Breast epithelium (tissue), 3 donors: ENCODE measurements at regions not wholly inside any gene's neighbourhood (a gene's known extent, or its start where the extent isn't known, plus 50 kb on each side); places are given as distances from the start of the nearest gene placed in this dataset.

ENCODE experiments used
- POLR2A ChIP-seq: fragments of 450-650 bp; IDR thresholded peaks from one replicate; pipeline ENCODE4 v1.6.1; 2016; ENCODE audit warnings: antibody characterized with exemption, mild to moderate bottlenecking, moderate library complexity
- POLR2AphosphoS5 ChIP-seq, 3 donors: sonication (generic); formaldehyde crosslinking; IDR thresholded peaks; one replicate each; pipeline ENCODE4 v1.6.1; 2017; ENCODE audit warnings: antibody characterized with exemption in 3 of 3
- TF ChIP-seq, protein P1 (sequence below), 3 donors: fragments of 450-650 bp; IDR thresholded peaks; one replicate each; pipeline ENCODE4 v1.5.1; 2016 to 2017; ENCODE audit warnings: antibody characterized with exemption in 3 of 3, mild to moderate bottlenecking in 3 of 3, moderate library complexity in 3 of 3

DNA sequence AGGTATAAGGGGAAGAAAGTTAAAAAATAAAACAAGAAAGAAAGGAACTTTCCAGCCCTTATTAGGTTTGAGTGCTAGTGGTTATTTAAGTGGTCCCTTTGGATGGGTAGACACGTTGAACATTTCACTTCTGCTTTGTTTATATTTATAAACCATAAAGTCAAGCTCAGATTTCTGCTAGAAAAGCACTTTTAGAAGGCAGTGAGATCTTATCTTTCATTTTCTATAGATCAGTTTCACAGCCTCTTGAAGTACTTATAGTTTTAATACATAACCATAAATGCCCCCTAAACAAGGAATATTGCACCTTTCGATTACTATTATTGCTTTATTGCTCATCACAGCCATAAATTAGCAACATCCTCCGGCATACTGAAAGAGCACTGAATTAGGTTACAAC, 446.8 kb upstream of the PLXNA2 start:
- TF ChIP-seq, protein P1, sequence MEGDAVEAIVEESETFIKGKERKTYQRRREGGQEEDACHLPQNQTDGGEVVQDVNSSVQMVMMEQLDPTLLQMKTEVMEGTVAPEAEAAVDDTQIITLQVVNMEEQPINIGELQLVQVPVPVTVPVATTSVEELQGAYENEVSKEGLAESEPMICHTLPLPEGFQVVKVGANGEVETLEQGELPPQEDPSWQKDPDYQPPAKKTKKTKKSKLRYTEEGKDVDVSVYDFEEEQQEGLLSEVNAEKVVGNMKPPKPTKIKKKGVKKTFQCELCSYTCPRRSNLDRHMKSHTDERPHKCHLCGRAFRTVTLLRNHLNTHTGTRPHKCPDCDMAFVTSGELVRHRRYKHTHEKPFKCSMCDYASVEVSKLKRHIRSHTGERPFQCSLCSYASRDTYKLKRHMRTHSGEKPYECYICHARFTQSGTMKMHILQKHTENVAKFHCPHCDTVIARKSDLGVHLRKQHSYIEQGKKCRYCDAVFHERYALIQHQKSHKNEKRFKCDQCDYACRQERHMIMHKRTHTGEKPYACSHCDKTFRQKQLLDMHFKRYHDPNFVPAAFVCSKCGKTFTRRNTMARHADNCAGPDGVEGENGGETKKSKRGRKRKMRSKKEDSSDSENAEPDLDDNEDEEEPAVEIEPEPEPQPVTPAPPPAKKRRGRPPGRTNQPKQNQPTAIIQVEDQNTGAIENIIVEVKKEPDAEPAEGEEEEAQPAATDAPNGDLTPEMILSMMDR (IDR thresholded peaks at IDR 0.05), result no peak
- no peak for TF ChIP-seq POLR2A
- TF ChIP-seq POLR2AphosphoS5 (IDR thresholded peaks at IDR 0.05), result no peak
